Activated CD4-positive, CD25-positive, alpha-beta regulatory T cell treated with anti-CD3 and anti-CD28 coated beads, Interleukin-2, amount 50 U/mL, for 24 hours (primary cell): ENCODE measurements at regions not wholly inside any gene's neighbourhood (a gene's known extent, or its start where the extent isn't known, plus 50 kb on each side); places are given as distances from the start of the nearest gene placed in this dataset.

Experiments
- ATAC-seq, 2 donors: fragments of 150-1000 bp; cut with Tn5 transposase; one replicate each; pipeline ENCODE4 v1.10.0; 2021; ENCODE audit warnings: mild to moderate bottlenecking in 1 of 2, moderate library complexity in 1 of 2

DNA sequence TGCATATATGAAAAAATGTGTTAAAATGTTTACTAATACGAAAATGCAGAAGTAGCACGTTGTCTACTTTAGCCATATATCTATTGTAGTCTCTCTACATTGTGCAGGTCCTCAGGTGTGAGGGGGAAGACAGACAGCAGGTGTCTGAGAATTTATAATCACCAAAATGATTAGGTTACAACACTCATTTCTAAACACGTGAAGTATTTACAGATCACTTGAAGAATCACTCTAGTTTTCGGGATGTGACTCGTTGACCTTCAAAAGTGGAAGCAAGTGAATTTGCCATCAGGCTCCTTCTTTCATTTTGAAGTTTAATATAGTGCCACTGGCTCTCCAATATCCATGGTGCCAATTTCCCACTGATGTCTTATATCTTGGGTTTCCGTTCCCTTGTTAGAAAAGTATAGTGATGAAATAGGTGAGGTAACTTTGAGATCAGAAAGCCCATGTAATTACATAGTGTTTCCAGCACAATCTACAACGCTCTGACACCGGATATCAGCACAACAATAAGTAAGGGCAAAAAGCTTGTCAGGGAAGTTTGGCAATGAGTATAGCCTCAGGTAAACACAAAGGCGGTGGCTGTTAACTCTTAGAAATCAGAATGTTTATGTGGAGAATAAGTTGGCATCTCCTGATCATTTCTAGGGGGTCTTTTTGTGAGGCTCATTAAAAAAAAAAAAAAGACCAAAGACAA lies 57.5 kb upstream of the SP4 start:
- peak; percentile 59 to 60 for ATAC-seq

DNA sequence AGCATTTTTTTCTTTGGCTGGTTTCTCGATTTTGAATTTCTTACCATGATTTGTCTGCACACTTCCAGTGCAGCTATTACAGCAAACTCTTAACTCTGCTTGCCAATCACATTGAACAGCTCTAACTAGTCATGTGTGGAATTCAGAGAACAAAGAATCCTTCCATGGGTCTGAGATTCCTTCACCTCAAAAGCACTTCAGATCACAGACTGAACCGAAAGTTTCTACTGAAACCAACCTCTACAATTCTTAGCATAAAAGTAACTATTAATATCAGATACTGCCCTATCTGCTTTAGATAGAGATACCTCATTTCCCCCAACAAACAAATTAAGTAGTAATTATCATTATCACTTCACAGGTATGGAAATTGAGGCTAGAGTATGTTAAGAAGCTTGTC lies 56.5 kb upstream of the SP4 start:
- ATAC-seq, result no peak

DNA sequence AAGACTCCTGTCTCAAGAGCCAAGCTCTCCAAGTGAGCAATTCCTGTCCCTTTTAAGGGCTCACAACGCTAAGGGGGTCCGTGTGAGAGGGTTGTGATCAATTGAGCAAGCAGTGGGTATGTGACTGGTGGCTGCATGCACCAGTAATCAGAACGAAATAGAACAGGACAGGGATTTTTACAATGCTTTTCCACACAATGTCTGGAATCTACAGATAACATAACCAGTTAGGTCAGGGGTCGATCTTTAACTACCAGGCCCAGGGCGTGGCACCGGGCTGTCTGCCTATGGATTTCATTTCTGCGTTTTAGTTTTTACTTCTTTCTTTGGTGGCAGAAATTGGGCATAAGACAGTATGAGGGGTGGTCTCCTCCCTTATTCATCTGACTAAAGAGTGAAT lies 54.9 kb upstream of the SP4 start:
- no peak for ATAC-seq

DNA sequence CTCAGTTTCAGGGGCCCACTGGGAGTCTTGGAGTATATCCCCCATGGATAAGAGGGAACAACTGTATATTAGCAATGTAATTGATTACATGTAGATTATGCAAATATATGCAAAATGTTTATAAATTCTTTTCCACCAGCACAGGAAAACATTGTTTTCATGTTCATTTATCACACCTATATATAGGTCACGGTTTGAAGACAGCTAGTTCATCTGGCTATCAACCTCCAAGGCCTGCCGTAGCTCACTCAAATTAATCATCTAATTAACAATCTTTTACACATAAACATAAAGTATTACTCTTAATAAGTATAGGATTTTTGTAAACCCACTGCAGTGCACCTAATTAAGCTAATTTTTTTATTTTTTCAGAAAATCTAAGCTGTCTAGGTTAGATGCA lies 53.7 kb upstream of the SP4 start:
- ATAC-seq, result no peak

DNA sequence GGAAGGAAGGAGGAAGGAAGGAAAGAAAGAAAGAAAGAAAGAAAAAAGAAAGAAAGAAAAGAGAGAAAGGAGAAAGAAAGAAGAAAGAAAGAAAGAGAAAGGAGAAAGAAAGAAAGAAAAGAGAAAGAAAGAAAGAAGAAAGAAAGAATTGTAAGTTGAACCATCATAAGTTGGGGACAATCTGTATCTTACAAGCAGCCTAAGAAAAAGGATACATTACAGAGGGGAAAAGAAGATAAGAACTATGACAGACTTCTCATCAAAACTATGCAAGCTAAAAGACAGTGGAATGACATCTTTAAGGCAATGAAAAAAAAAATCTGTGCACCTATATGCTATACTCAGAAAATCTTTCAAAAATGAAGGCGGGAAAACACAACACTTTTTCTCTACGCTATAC lies 50.3 kb upstream of the SP4 start:
- ATAC-seq, result no peak
